K562 (cell line): ENCODE measurements at regions not wholly inside any gene's neighbourhood (a gene's known extent, or its start where the extent isn't known, plus 50 kb on each side); places are given as distances from the start of the nearest gene placed in this dataset.
A peak's percentile ranks its signal among the peaks of the same experiment; 100 is the strongest.

Source experiments
- ATAC-seq: fragments of 200-7000 bp; cut with Tn5 transposase; 3 replicates; pipeline ENCODE4 v1.9.1; 2020; ENCODE audit warnings: moderate library complexity
- BruUV-seq: library from RNA; stranded (reverse); fragments of 400-500 nt; replicated peaks from 2 replicates; lab custom pipeline; 2021; lab: Mats Ljungman, UMichigan
- CTCF ChIA-PET: fragments of 300-600 bp; formaldehyde crosslinking; extraction: SDS; loops from one replicate; lab custom pipeline; 2021; ENCODE audit warnings: low intra/inter-chr PET ratio; lab: Yijun Ruan, JAX
- POLR2A ChIA-PET: fragments of 300-600, 350-650 bp; sonication (Branson Sonifier 250); formaldehyde crosslinking; extraction: SDS; loops from one replicate; lab custom pipeline; 2021; ENCODE audit warnings: antibody characterized with exemption, inconsistent platforms; lab: Yijun Ruan, JAX
- DNase-seq, 4 experiments: peaks; one replicate each; pipeline versions ENCODE4 v3.0.0 to v3.0.0-alpha.2; 2011 to 2018; ENCODE audit warnings: low spot score in 3 of 4, mixed read lengths in 3 of 4; ENCODE audit errors: extremely low read depth in 1 of 4
- FAIRE-seq: peaks from 2 replicates; lab custom pipeline; 2011; peaks lifted over from hg19 to GRCh38; lab: Jason Lieb, UNC
- H2AFZ ChIP-seq: 2 replicates; pipeline ENCODE4 v1.6.0; 2011; ENCODE audit warnings: low read depth, low read length, control low read depth, inconsistent platforms
- H3K27ac ChIP-seq: fragments of 200-600 bp; 3 replicates; pipeline ENCODE4 v1.8.0; 2011; ENCODE audit warnings: low read depth, mild to moderate bottlenecking, control low read depth, inconsistent platforms, low read length, moderate library complexity, mixed read lengths; ENCODE audit errors: extremely low read depth
- H3K27me3 ChIP-seq, 2 experiments: fragments of 300-600 bp in 1 of 2; 2 replicates in 1 of 2; 3 replicates in 1 of 2; pipeline versions ENCODE4 v1.6.0 to v1.8.0; 2011; ENCODE audit warnings: inconsistent platforms in 2 of 2, low read length in 2 of 2, mild to moderate bottlenecking in 1 of 2, mixed read lengths in 1 of 2, moderate library complexity in 1 of 2; ENCODE audit not compliant: control insufficient read depth in 2 of 2, insufficient read depth in 2 of 2
- H3K36me3 ChIP-seq: fragments of 300-600 bp; 3 replicates; pipeline ENCODE4 v1.8.0; 2011; ENCODE audit warnings: mild to moderate bottlenecking, low read length, inconsistent platforms; ENCODE audit not compliant: control insufficient read depth, insufficient read depth
- H3K4me1 ChIP-seq, 2 experiments: fragments of 200-600 bp in 1 of 2; replicated peaks in 1 of 2; 2 replicates in 1 of 2; 3 replicates in 1 of 2; pipeline versions ENCODE4 v1.5.1 to v1.8.0; 2011; ENCODE audit warnings: inconsistent platforms in 2 of 2, low read length in 2 of 2, mild to moderate bottlenecking in 1 of 2, mixed read lengths in 1 of 2, moderate library complexity in 1 of 2; ENCODE audit not compliant: control insufficient read depth in 2 of 2, insufficient read depth in 2 of 2
- H3K4me2 ChIP-seq: 2 replicates; pipeline ENCODE4 v1.6.1; 2011; ENCODE audit warnings: low read length, control low read depth, inconsistent platforms, mixed read lengths; ENCODE audit not compliant: insufficient read depth
- H3K4me3 ChIP-seq: fragments of 200-600 bp; sonication (generic), shearing (Covaris generic); 2 replicates; pipeline ENCODE4 v1.5.1; 2016; ENCODE audit warnings: control low read depth, inconsistent platforms
- H3K79me2 ChIP-seq: fragments of 200-600 bp; 3 replicates; pipeline ENCODE4 v1.8.0; 2011; ENCODE audit warnings: low read length, inconsistent platforms; ENCODE audit not compliant: control insufficient read depth, insufficient read depth
- H3K9ac ChIP-seq, 2 experiments: 2 replicates each; pipeline versions ENCODE4 v1.6.0 to v1.6.1; 2011; ENCODE audit warnings: low read depth in 2 of 2, low read length in 2 of 2, control low read depth in 1 of 2, inconsistent platforms in 1 of 2, mild to moderate bottlenecking in 1 of 2, mixed read lengths in 1 of 2; ENCODE audit not compliant: insufficient read depth in 1 of 2
- H3K9me1 ChIP-seq: one replicate; pipeline ENCODE4 v1.6.0; 2011; ENCODE audit warnings: inconsistent platforms, mild to moderate bottlenecking, low read length, moderate library complexity; ENCODE audit not compliant: control insufficient read depth, insufficient read depth
- H3K9me3 ChIP-seq: replicated peaks from 2 replicates; pipeline ENCODE4 v1.5.1; 2011; ENCODE audit warnings: low read depth, low read length, inconsistent platforms; ENCODE audit not compliant: control insufficient read depth, insufficient read depth
- H4K20me1 ChIP-seq: replicated peaks from 2 replicates; pipeline ENCODE4 v1.6.1; 2011; ENCODE audit warnings: low read length, inconsistent platforms, mixed read lengths; ENCODE audit not compliant: control insufficient read depth, insufficient read depth
- E2F3 ChIP-seq: fragments of 250-450 bp; sonication (Bioruptor Pico); IDR thresholded peaks from 2 replicates; pipeline ENCODE4 v1.4.0; 2020; ENCODE audit warnings: mild to moderate bottlenecking
- HOMEZ ChIP-seq: fragments of 250-450 bp; sonication (Bioruptor Pico); IDR thresholded peaks from 2 replicates; pipeline ENCODE4 v1.4.0; 2020; ENCODE audit warnings: mild to moderate bottlenecking, moderate library complexity
- KAT7 ChIP-seq: sonication (generic); formaldehyde crosslinking; IDR thresholded peaks from 2 replicates; pipeline ENCODE4 v1.8.0; 2022; ENCODE audit warnings: missing genetic modification reagents, mild to moderate bottlenecking, borderline replicate concordance
- KLF16 ChIP-seq: IDR thresholded peaks from 2 replicates; pipeline ENCODE4 v1.6.1; 2016; ENCODE audit warnings: antibody characterized with exemption
- NELFE ChIP-seq: IDR thresholded peaks from 2 replicates; pipeline ENCODE4 v1.6.1; 2011; ENCODE audit warnings: mild to moderate bottlenecking; ENCODE audit not compliant: insufficient read depth, insufficient read length
- PPARD ChIP-seq: fragments of 250-450 bp; sonication (Bioruptor Pico); IDR thresholded peaks from 2 replicates; pipeline ENCODE4 v1.8.0; 2022; ENCODE audit warnings: inconsistent platforms, mild to moderate bottlenecking, moderate library complexity
- PRPF4 ChIP-seq: fragments of 200-400 bp; formaldehyde crosslinking; IDR thresholded peaks from one replicate; pipeline ENCODE4 v1.6.1; 2017; ENCODE audit warnings: low read length, low read depth, mild to moderate bottlenecking; ENCODE audit not compliant: insufficient read depth, poor library complexity, severe bottlenecking
- RFX1 ChIP-seq: fragments of 450-650 bp; IDR thresholded peaks from 2 replicates; pipeline ENCODE4 v1.6.1; 2016; ENCODE audit warnings: mild to moderate bottlenecking, moderate library complexity
- SIN3A ChIP-seq, 2 experiments: fragments of 150-350 bp in 1 of 2; IDR thresholded peaks; 2 replicates each; pipeline ENCODE4 v1.6.1; 2011 to 2016; ENCODE audit warnings: borderline replicate concordance in 2 of 2, low read depth in 2 of 2, low read length in 2 of 2, mild to moderate bottlenecking in 2 of 2, moderate library complexity in 2 of 2; ENCODE audit not compliant: control insufficient read depth in 1 of 2
- WGBS: fragments of 100-300 bp; shearing (Covaris generic); methylation state at CpG from one replicate; pipeline ENCODE4 v1.1.6; 2016; ENCODE audit warnings: low coverage, mixed read lengths; ENCODE audit not compliant: insufficient coverage; ENCODE audit errors: missing lambda C conversion rate; 5-methylcytosine and 5-hydroxymethylcytosine counted together
- in situ Hi-C: fragments of 300-500 bp; cut with MboI; formaldehyde crosslinking; loops from 4 replicates; pipeline ENCODE4 v1.15.0; 2018; ENCODE audit warnings: inconsistent platforms, mixed read lengths
- intact Hi-C: fragments of 100-400 bp; cut with micrococcal nuclease; formaldehyde crosslinking; loops from 2 replicates; pipeline ENCODE4 v1.14.2; 2022

GRCh38 chr11:42397483-42397882 lies 914.3 kb upstream of the API5 start (continued):
- no peak for TF ChIP-seq KAT7 (CRISPR knock-in tag)

GRCh38 chr11:42407341-42407740 lies 904.5 kb upstream of the API5 start:
- DNase-seq (no peak), ATAC-seq (no peak), FAIRE-seq (no peak)
- Histone ChIP-seq H3K27me3 (no peaks in the 10 kb centered on the region), H3K9me3 (no peaks in the 10 kb centered on the region), H3K9ac (no peak overlapping the region), H3K9me1 (no peaks in the 10 kb centered on the region), H3K4me1 (no peaks in the 10 kb centered on the region), H3K36me3 (no peaks in the 10 kb centered on the region), H4K20me1 (no peaks in the 10 kb centered on the region), H3K79me2 (no peaks in the 10 kb centered on the region), H3K4me2 (no peak overlapping the region), H2AFZ (no peak overlapping the region), H3K27ac (no peak overlapping the region), H3K4me3 (no peak overlapping the region)
- intact Hi-C loops, result no loop called here
- WGBS, result 0% methylated on average over 2 of the region's 3 CpGs
- no TSS peak for BruUV-seq
- in situ Hi-C loops, result no loop called here
- no peak for TF ChIP-seq NELFE
- no peak for TF ChIP-seq HOMEZ (CRISPR knock-in tag)
- no peak for TF ChIP-seq PRPF4
- TF ChIP-seq KLF16, result no peak
- peak; percentile 40 for TF ChIP-seq RFX1
- no peak for TF ChIP-seq E2F3 (CRISPR knock-in tag)
- no peak for TF ChIP-seq SIN3A (IDR thresholded peaks at IDR 0.05; ENCODE audit: borderline replicate concordance in 2 of 2, control insufficient read depth in 1 of 2, low read depth in 2 of 2, low read length in 2 of 2)
- no peak for TF ChIP-seq PPARD
- POLR2A ChIA-PET, result no interaction called here
- CTCF ChIA-PET, result no interaction called here
